ENCODE measurements at regions not wholly inside any gene's neighbourhood (a gene's known extent, or its start where the extent isn't known, plus 50 kb on each side); places are given as distances from the start of the nearest gene placed in this dataset.
"Not testable (repeated sequence)": the region's sequence is repeated elsewhere in the genome, so short reads cannot be mapped to it uniquely, and the experiment has no call there.

DNA sequence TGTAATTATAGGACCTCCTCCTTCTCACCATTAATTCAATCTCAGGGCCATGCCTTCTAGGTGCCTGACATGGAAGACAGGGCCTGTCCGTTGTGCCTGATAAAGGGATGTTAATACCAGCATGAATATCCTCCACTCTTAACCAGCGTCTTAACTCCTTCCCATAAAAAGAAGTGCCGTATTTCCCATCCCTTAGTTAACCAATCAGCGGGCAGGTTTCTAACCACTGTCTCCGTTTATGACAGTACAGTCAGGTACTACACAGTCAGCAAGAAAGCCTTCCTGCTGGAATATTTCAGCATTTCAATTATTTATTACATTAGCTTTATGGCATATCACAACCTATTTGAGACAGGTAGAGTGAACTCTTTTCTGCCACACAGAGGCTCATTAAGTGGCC lies 308.6 kb upstream of the FZD8 start:
- DNase-seq, result no peak

DNA sequence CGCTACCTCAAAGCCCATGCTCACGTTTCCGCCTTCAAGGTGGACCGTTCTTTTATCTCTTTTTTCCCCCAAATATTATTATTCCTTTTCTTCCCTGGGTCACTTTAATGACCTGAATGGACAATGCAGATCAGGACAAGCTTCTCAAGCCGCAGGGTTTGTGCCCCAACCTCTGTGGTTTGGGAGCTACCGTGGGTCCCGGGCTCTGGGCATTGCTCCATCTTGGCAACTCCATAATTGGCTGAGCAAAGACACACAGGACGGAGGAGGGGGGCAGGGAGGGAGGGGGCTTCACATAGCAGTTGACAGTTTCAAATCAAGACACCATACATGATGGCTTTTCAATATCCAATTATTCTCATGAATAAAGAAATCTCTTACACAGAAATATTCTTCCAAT lies 308.1 kb upstream of the FZD8 start:
- no peak for DNase-seq

DNA sequence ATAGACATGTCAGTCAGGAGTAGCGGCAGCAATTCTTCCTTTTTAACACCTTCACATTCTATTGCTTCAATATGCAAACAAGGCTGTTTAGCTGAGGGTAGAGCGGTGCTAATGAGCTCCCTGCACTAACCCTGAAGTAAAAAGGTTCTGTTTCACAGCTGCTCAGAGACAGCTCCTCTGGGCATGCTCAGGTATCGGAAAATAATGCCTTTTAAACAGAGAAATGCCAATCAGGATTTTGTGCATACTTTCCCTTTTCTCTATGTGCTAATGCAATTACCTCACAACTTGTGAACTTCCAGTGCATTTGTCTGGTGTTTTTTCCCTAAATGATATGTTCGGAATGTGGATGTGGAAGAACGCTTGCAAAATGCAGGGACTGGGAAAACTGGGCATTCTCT lies 307.7 kb upstream of the FZD8 start:
- DNase-seq, result no peak

DNA sequence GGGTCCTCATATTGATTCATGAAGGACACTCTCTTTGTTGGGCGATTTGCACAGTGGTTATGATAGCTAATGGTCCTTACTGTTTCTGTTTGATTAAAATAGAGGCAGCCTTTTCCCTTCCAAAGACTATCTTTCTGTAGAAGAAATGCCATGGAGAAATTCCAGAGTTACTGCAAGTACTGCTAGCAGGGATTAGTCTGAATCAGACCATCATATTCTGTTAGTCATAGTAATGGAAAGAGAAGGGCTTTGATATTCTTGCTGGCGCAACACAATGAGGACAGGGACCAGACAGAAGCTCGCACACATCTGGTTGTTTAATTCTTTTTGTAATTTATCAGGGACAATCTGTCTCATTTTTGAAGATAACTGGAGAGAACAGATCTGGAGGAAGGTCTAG lies 304.5 kb upstream of the FZD8 start:
- DNase-seq, result no peak

DNA sequence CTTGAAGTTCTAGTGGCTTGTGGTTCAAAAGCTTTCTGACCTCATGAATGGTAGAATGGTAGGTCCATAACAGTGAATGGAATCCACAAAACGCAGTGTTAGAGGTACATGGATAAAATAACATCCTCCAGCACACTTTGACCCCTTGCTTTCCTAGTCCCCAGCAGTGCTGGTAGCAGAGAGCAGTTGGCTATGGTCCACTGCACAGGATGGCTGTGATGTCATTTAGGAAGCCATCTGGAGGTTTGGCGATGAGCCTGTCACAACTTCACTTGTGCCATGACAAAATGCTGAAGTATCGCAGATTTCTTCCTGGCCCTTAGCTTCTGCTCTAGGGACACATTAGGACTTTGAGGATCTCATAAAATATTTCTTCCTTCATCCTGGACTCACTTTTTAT lies 300.0 kb upstream of the FZD8 start:
- DNase-seq, result no peak

DNA sequence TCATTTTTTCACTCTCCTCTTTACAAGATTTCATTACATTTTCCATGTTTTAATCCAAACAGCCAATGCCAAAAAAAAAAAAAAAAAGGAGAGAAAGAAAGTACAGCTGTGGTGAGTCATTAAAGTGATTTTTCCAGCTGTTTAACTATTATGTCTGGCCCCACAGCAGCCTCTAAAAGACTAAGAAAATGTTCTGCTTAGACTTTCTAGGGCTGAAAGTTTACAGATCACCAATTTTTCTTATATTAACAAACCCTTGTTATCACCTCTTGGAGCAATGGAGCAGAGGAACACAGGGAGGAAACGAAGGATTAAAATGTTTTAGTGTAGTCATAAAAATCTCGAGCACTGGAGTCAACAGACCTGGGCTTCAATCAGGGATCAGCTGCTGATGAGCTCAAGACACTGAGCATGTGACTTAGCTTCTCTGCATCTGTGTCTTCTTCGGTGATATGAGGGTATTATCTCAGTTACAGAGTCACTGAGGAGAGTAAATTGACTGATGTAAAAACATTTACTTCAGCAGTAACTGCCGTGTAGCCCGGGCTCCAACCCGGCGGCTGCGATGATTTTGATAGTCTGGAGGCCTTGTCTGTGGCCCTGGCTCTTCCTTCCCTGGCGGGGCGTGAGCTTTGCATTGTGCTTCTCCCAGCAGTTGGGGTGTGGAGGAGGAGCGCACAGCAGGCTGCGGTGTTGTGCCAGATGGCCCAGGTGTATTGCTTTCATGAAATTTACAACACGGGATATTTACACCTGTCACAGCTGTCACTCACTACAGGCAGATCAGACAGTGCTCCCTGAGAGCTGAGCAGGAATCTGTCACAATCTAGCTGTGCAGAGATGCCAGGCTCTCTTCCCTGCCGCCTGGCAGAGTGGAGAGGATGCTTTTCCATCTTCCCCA lies 298.3 kb upstream of the FZD8 start:
- DNase-seq, result no peak

DNA sequence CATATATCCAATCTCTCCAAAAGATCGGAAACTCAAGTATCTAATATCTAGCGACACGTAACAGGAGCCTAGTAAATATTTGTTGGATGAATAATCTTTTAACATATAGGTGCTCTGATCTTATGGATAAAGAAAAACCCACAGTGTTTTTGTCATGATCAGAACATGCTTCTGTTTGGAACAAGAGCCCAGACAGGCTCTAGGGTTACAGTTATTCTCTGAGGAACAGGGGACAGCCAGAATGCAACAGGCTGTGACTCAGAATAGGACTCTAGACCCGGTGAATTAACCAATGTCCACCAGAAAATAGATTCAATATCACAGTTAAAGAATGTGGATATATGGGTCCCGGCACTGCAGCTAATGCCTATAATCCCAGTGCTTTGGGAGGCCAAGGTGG lies 296.1 kb upstream of the FZD8 start:
- DNase-seq, result no peak

DNA sequence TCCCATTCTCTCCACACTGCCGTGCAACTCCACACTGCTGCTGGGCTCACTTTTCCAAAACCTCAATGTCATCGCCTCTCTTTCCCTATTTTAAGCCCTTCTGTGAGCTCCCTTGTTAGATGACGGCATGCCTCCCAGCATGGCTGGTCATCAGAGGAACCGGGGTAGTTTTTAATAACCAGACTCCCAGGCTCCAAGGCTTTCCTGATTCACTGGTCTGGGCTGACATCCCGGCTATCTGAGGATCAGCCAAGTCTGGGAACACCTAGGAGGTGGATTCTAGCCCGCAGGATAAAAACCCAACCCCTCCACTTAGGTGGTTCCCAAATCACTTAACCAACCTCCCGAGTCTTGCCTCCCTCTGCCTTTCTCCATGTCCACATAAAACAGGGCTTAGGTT lies 295.4 kb upstream of the FZD8 start:
- DNase-seq, result no peak

DNA sequence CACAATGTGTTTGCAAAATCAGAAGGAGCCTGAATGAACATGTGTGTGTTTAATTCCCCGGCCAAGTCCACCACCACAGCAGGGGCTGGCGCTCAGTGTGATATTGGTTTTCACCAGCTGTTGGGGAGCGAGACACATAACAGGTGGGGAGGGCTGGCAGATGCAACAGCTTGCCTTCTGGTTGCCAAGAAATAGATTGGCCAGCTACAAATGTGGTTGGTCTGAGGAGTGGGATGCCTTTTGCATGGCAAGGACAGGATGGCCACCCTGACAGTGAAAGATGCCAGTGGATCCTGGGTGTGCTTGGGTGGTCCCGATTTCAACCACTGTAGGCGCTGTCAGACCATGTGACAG lies 292.5 kb upstream of the FZD8 start:
- no peak for DNase-seq

DNA sequence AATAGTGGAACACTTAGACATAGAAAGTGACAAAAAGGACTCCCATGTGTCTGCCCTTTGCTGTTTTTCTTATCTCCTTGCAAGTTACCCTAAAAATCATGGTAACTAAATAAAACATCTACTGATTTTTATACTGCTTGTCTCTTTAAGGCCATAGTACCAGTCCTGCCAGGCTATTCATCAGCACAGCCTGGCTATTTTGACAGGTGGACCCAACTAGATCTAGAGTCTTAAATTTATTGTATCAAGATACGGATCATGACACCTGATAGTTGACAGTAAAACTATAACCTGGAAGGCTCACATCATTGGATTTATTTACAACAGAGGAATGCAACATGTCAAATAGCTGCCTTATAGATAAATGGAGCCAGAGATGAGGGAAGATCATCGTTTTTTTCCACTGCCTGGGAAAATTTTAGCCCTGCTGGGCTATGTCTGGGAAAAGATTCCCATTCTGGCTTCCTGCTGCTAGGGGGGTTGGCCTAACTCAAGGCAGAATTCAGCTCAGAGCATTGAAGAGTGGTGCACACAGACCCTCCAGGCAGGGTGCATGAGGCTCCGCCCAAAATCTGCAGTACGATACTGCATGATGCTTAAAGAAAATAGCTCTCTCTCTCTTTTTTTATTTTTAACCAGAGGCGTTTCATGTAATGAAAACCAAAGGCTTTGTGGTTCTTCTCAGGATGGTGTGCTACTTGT lies 292.0 kb upstream of the FZD8 start:
- DNase-seq, result no peak

DNA sequence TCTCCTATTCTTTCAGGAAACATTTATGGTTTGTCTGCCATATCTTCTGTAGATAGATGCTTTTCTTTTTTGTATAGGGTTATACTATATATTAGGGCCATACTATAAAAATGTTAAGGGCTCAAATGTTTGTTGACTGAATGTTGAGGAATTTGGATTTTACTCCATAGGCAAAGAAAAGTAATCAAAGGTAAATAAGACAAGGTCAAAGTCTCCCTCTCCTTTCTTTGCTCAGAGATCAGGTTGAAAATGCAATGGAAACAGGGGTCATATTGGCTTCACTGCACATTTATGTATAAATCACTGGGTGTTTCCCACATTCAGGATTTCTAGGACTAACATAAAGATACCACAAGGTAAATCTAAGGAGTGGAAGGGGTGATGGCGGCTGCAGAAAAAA lies 291.4 kb upstream of the FZD8 start:
- DNase-seq, result no peak

DNA sequence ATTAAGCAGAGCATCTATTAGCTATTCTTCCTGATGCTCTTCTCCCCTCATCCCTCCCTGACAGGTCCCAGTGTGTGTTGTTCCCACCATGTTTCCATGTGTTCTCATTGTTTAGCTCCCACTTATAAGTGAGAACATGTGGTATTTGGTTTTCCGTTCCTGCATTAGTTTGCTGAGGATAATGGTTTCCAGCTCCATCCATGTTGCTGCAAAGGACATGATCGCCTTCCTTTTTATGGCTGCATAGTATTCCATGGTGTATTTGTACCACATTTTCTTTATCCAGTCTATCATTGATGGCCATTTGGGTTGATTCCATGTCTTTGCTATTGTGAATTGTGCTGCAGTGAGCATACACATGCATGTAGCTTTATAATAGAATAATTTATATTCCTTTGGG lies 287.9 kb upstream of the FZD8 start:
- not testable (repeated sequence) for DNase-seq

DNA sequence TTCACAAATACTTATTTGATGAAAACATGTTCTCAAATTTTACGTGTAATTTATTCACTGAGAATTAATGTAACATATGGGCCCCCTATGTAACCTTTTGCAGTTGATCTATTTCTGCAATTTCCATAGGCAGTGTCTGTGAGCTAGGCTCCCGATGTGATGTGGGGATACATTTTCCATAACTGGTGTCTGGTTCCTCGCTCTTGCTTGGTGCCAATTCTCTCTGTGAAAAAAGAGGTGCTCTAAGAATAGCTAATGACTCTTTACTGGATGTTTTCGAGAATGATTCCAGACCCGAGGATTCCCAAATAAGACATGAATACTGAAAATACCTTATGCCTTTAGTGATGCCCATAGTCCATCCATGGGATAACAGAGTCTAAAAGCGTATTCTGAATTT lies 286.7 kb upstream of the FZD8 start:
- DNase-seq, result no peak

DNA sequence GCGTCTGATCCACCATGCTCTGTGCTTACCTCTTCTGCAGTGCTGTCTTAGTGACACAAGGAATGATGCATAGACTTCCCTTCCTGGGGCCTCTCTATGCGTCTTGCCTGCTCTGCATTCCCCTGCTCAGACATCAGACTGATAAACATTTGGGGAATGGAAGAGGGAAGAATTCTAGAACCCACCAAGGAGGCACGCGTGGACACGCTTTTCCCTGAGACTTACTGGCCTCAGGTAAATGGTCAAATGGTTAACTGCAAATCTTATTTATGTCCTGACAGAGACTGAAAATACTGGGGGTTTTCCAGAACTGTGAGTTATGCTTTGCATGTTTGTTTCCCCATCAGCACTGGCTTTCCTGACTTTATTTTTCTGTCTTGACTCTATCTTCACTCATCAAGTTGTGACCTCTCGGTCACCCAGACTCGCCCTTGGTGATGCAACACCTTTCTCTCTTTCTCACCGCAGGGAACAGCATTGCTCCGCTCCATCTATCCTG lies 285.9 kb upstream of the FZD8 start:
- DNase-seq, result no peak

DNA sequence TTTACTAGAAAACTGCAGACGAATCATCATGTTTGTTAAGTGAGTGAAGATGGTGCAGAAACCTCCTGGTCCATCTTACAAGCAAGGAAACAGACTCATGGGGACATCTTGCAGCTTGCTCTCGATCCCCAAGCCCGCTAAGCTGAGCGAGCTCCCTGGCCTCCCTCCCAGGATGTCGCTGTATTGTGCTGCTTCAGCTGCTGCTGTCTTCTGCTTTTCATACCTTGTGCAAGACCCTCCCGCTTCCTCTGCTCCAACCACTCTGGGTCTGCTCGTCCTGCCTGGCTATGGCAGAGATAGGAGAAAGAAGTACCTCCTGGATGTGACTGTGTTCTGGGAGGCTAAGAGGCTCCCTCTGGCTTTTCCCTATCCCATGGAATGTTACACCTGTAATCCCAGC lies 285.2 kb upstream of the FZD8 start:
- no peak for DNase-seq

DNA sequence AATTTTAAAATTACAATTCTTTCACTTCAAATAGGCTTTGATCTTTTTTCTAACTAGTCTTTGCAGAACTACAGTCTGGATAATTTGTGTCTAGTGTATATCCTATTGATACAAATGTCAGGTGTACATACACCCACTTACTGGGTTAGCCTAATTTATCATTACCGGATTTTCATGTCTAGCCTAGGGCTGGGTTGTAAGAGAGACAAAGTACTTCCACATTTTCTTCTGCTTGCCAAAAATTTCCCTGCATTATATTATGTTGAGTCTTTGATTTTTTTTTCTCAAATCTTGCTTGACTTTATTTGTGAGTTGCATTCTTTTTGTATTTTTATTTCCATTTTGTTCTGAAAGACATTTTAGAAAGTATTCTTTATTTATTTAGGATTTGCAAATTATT lies 284.8 kb upstream of the FZD8 start:
- DNase-seq, result no peak

DNA sequence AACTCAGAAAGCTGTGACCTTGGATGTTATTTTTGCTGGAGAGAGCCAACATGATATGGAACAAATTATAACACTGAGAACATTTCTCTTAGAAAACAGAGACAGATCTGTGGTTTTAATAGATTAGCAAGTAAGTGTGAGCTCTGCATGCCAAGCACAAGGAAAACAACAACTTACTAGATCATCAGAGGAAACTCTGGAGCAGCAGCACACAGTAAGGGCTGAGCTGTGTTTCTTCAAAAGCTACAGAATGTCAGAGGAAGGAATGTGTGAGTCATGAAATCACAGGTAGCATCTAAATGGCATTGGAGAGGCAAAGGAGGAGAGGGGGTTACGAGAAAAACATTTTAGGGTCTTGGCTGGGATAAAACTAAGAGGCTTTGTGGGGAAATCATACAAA lies 283.4 kb upstream of the FZD8 start:
- no peak for DNase-seq

DNA sequence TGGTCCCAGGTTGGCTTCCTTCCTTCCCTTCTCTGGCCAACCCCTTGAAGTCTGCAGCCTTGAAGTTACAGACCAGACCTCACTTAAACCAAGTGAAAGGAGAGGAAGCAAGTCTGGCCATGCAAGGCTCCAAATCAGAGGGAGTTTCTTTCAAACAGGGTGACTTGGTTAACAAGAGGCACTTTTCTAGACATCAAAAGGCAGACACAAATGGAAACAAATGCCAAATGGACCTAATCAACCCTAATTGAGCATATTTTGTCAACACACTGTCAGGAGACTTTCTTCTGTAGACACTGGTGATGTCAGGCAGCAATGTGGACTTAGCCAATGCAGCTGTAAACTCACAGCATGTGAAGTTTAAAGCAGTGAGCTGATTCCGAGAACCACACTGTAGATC lies 282.7 kb upstream of the FZD8 start:
- DNase-seq, result no peak

DNA sequence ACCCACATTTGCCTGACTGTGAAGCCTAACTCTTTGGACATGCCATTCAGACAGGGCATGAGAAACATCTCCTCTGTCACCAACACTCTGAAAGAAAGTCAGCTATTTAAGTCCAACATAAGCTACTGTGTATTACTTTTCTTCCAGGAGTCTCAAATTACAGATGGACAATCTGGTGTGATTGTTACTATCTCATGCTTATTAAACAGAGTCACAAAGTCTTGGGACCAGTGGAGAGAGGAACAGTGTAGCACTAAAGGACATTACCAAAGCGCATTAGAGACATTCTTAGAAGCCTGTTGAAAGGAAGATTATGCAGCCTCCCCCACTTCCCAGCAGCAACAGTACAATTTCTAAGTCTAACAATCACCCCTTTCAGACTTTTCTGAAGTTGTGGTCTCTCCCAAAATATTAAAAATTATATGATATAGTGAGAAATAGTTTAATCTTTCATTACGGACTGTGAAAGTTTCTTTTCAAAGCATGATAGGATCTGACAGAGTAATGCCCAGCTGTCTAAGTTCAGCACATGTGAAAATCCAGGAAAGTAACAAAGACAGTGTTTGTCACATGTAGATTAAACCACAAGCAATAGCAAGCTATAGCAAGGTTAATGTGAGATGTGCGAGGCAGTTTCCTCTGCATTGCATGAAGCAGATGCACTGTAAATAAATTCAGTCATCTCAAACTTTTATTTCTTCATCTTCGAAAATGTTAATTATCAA lies 280.9 kb upstream of the FZD8 start:
- DNase-seq, result no peak

DNA sequence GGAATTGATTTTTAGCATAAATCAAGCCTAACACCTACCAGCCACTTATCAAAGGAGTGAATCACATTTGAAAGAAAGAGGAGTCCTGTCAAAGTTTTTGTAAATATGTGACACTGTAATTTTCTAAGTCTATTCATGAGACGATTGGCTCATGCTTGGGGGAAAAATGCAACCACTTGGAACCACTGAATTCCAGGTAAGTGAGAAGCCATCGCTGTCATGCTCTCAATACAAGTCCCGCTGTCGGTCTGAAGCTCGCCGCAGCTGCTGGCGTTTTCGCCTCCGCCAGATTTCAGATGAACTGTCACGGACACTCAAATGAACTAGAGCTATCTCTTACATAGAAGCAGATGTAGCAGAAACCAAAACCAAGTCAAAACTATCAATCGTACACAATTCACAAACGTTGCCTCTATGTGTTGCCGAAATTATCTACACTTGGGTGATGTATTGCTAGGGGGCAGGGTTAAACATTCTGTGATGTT lies 279.8 kb upstream of the FZD8 start:
- DNase-seq, result no peak

DNA sequence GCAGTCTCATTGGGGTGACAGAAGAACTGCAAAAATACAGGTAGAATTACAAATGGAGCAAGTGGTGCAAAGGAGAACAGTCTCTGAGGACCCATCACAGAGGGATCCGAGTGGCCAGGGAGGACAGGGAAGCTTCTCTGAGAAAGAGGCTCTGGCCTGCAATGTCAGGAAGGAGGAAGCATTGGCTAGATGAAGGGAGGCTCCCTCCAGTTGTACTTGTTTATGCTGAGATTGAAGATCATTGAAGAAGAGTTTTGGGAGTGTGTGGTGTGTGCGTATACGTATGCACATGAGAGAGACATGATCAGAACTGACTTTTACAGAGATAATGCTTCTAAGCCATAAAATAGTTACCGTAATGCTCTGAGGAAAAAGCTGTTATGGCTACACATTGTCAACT lies 274.7 kb upstream of the FZD8 start:
- no peak for DNase-seq

DNA sequence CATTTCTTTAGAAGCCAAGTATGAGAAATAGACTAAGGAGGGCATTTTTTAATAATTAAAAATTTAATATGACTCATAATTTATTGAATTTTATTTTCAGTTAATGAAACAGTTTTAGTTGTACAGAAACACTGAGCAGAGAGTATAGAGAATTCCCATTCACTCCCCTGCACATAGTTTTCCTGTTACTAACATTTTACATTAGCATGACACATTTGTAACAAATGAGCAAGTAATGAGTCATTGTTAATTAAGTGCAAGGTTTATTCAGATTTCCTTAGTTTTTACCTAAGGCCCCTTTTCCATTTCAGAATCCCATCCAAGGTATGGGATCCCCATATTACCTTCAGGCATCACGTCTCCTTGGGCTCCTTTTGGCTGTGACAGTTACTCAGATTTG lies 271.5 kb upstream of the FZD8 start:
- DNase-seq, result peak; percentile 13

All from NCI-H226 (cell line).